Brain pericyte (primary cell): ENCODE measurements at regions not wholly inside any gene's neighbourhood (a gene's known extent, or its start where the extent isn't known, plus 50 kb on each side); places are given as distances from the start of the nearest gene placed in this dataset.
A peak's percentile ranks its signal among the peaks of the same experiment; 100 is the strongest.

Source experiments
- DNase-seq: peaks from one replicate; pipeline ENCODE4 v3.0.0-alpha.2; 2012; ENCODE audit warnings: low read depth, low spot score

DNA sequence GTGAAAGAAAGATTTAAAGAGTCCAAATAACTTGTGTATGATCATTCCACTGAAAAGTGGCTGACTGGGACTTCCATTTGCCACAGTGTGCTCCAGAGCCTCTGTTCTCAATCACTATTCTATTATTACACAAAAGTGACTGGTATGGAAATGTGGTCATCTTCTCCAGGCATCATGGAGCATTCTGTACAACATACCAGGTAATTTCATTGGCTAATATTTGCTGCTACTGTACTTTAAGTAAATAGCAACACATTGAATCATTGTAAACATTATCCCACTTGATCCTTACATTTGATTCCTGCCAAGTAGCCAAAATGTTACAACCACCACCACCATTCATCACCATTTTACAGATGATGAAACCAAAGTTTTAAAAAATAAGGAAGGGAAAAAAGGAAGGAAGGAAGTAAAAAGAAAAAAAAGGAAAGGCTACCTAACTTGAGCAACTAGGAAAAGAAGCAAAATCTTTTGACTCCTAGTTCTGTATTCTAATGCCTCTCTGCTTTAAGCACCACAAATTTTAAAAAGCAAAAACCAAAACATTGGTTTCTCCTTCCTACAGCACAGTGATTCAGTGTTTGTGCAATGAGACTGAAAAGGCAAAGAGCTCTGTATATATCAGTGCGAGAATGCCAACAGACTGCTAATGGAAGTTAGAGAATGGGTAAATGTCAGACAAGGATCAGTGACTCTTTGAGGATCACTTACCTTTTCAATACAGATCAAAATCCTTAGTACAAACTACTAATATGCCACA lies 361.4 kb upstream of the PTBP2 start:
- DNase-seq: no peak

DNA sequence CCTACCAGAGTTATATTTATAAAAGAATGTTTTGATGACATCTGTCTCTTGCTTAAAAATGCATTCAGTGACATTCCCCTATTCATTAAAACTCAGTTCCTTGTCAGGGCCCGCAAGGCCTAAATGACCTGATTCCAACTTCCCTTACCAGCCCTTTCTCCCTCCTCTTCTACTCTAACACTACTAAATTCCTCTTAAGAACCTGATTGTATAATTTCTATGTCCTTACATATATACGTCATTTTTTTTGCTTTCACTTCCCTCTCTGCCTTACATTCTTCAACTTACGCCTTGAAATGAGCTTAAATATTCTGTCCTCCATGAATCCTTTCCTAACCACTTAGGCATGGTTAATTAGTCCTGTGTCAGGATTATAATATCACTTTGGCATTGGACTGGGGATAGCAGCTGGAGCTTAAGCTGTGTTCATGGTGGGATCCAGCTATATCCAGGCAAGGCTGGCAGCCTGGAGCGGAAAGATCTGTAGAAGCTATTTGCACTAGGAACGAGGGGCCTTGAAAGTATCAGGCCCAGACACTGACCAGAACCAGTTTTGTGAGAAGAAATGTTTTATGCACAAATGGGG lies 360.2 kb upstream of the PTBP2 start:
- DNase-seq: no peak

DNA sequence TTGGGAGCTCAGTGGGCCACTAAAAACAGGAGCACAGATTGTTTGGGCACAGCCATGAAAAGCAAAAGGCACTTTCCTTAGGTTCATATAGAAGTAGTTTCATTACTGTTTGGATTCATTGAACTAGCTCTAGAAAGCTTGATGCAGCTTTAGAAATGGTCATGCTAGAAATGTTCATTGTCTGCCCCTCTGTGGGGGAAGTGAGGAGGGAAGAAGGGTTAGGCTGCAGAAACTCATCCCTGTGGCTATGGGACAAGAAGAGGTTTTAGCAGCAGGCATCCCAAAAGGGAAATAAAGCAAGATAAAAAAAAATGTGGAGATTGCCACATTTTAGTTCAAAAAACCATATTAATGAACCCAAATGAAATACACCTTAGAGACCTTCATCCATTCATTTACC lies 359.6 kb upstream of the PTBP2 start:
- no peak for DNase-seq

DNA sequence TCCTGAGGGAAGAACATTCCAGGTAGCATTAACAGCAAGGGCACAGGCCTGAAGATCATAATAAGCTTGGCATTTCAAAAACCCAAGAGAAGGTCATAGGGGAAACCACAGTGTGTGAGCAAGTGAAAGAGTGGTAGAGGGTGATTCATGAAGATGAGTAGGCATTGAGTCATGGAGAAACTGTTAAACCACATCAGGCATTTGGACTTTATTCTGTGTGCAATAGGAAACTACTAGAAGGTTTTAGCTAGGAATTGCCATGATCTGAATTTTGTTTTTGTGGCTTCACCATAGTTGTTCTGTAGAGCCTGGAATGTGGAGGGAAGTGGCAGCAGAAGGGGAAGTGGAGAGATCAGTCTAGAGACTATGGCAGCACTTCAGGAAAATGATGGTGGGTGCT lies 359.0 kb upstream of the PTBP2 start:
- DNase-seq: peak; percentile 80

DNA sequence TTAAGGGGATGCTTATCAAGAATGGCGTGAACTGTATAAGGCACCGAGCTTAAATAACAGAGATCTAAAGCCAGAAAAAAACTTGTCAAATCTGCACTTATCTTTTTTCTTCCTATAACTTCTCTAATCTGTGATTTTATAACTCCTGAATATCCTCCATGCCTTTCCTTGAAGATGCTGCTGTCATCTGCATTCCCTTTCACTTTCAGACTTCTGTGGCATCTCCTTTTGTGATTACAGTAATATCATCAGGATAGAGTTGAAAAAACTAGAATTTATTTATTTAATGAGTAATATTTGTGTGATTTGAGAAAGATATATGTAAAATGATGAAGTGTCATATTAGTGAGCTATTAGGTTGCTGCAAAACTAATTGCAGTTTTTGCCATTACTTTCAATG lies 357.8 kb upstream of the PTBP2 start:
- no peak for DNase-seq

DNA sequence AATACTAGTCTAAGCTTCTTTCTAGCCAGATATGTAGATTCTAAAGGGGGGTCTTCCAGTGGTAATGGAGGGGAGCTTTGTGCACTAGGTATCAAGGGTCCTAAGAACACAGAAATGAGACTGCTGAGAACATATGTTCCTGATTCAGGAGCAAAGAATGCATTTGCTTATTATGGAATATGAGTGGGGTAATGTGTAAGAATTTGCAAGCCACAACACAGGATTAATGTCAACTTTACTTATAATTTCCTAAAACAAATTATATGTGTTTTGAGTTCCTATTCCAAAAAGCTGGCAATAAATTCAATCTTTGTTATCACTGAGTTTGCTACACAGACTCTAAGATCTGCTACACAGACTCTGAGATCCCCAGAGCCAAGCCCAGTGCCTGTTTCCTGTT lies 357.0 kb upstream of the PTBP2 start:
- DNase-seq: no peak

DNA sequence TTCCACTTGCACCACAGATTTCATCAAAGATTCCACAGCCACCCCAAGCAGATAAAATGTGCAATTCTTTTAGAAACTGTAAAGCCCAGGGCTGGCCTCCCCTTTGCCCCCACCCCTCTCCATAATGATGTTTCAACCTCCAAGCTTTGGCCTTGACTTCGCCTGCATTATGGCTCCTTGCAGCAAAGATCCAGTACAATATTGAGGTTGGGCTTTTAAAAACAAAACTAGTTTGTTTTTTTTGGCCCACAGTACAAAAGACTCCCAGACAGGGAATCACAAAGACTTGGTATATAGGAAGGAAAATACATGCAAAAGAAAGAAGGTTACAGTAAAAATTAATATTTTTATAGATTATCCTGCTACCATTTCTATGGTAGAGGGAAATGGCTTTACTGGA lies 356.5 kb upstream of the PTBP2 start:
- DNase-seq: peak; percentile 52

DNA sequence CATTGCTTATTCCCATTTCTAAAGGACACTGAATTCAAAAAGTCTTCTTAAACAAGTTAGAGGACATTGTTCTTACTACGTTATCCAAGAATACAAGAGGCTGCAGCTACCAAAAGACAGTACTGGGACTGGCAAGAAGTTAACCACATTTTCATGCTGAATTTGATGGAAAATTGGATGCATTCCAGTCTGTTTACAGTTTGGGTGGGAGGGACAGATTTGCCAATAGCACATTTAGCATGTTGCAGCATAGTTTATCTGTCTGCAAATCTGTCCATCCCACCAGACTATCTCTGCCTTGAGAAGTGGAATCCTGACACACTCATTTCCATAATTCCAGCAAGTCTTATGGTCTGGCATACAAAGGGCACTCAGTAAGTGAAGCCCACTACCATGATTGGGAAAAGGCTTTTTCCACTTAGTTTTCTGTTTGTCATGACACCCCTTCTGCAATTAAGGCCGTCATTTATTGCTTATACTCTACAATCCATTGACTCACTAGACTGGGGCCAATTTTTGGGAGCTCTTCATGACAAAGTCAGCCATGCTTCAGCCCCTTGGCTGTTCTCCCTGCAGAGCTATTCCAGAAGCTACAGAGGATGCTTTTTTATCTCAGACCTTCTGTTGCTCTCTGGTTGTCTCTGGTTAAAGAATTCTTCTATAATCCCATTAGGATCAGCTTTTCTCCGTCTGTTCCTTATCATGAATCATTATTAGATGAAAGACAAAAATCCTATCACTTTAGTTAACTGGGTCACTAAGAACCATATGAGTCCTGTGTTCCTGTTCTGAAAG lies 355.8 kb upstream of the PTBP2 start:
- no peak for DNase-seq

DNA sequence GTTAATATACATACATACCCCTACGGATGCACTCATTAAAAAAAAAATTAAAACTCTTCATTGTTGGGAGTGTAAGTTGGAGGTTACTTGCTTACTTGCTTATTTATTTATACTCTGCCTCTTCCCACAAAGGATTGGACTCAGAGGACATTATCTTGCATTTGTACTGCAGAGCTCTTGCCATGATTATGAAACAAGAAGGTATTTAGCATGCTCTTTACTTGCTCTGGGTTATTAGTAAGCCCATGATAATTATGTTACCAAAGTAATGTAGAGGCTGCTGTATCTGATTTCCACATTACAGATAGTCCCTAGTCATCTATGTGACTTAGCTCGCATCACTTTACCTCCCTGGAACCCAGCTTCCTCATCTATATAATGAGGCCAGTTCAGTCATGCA lies 355.1 kb upstream of the PTBP2 start:
- DNase-seq: no peak

DNA sequence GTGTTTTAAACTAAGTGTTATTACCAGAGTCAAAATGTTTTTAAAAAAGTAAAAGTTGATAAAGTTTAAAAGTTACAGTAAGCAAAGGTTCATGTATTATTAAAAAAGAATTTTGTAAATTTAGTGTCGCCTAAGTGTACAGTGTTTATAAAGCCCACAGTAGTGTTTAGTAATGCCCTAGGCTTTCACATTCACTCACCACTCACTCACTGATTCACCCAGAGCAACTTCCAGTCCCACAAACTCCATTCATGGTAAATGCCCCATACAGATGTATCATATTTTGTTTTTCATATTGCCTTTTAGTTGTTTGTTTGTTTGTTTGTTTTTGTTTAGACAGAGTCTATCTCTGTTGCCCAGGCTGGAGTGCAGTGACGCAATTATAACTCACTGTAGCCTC lies 353.8 kb upstream of the PTBP2 start:
- DNase-seq: no peak

DNA sequence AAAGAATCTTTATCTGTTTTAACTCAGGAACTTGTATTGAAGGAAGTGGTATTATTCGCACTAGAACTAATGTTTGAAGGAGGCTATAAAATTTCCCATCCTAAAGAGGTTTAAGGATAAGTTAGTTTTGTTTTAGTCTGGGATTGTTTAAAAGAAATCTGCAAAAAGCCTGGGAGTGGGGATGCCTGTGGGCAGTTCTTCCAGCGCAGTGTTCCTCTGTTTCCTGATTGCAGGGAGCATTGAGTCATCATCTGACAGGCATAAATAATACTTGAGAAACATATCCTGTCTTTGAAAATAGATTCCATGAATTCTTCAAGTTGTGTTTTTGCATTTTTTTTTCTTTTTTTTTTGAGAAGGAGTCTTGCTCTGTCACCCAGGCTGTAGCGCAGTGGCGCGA lies 350.8 kb upstream of the PTBP2 start:
- DNase-seq: no peak

DNA sequence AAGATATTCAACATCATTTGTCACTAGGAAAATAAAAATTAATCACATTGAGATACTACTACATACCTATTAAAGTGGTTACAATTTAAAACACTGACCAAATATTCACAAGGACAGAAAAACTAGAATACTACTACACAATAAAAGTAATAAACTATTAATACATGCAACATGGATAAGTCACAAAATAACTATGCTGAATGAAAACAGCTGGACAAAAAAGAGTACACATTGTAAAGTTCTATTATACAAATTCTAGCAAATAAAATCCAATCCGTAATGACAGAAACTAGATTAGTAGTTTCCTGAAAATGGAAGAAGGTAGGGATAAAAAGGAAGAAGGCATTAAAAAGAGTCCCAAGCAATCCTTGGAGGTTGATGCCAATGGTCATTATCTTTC lies 348.7 kb upstream of the PTBP2 start:
- DNase-seq: no peak

DNA sequence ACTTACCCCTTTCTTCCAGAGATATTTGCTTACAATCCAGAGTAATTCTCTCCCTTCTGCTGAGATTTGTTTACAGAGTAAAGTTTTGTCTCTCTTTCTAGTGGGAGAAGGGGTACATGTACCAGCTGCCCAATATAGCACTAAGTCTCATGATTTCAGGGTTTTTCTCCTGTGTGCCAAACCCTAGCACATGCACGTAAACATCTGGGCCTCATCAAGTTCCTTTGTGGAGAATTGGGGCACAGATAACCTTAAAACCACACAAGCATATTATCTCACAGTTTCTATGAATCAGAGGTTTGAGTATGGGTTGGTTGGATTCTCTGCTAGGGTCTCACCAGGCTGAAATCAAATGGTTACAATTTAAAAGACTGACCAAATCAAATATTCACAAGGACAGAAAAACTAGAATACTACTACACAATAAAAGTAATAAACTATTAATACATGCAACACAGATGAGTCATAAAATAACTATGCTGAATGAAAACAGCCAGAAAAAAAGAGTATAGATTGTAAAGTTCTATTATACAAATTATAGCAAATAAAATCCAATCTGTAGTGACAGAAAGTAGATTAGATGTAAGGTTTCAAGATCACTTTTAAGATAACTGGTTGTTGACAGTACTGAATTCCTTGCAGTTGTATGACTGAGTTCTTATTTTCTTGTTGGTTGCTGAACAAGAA lies 347.4 kb upstream of the PTBP2 start:
- no peak for DNase-seq

DNA sequence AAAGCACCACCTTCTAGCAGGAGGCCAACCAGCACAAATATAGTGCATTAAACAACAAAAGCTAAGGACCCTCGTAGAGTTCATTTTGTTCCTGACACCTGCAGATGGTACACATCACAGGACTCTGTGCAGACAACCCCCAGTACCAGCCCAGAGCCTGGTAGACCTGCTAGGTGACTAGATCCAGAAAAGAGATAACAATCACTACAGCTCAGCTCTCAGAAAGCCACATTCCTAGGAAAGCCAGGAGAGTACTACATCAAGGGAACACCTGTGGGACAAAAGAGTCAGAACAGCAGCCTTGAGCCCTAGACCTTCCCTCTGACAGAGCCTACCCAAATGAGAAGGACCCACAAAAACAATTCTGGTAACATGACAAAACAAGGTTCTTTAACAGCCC lies 344.7 kb upstream of the PTBP2 start:
- DNase-seq: no peak

DNA sequence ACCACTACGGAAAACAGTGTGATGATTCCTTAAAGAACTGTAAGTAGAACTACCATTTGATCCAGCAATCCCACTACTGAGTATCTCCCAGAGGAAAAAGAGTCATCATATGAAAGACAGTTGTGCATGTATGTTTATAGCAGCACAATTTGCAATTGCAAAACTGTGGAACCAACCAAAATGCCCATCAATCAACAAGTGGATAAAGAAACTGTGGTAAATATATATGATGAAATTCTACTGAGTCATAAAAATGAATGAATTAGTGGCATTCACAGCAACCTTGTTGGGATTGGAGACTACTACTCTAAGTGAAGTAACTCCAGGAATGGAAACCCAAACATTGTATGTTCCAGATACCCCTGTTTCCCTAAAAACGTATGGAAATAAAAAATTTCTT lies 337.0 kb upstream of the PTBP2 start:
- no peak for DNase-seq

DNA sequence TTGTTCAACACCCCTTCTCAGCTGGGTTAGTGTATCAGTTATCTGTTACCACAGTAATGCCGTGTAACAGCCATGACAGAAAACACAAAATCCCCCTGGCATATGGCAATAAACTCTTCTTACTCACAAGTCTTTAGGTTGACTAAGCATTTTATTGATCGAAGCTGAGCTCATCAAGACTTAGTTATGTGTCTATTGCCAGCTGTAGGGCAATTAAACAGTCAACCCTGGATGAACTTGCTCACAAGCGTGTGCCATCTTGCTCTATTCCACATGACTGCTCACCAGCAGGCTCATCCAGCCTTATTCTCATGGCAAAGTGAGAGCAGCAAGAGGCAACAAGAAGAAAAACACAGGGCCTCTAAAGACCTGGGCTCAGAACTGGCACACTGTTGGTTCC lies 333.8 kb upstream of the PTBP2 start:
- DNase-seq: no peak

DNA sequence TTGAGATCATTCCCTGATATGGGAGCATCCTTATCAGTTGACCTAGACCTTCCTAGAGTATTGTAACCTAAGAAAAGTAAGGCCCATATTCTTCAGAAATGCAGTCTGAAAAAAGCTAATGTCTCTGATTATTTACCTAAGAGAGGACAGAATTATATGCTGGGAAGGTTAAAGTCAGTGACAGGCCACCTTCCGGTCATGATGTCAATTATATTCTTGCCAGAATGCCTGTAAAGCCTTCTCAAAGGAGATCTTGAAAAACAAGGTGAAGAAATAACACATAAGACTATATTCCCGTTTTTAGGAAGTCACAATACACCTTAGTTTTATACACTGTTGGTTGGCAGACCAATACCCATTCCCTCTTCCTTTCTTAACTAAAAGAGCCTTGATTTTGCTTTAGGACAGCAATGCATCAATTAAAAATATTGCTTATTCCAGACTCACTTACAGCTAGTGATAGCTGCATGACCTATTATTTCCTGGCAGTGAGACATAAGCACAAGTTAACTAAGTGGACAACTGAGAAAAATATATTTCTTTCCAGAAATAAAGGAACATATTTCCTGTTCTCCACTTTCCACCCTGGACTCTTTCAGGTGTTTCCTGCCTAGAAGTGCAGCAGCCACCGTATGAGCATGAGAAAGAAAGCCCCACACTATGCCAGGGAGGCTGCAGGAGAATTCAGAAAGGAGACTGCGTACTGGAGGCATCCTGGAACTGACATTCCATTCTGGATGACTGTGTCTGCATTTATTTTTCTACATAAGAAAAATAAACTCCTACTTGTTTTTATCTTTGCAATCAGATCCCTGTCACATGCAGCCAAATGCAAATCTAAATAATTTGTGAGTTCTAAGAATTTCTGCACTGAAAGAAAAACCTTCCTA lies 332.9 kb upstream of the PTBP2 start:
- DNase-seq: no peak

DNA sequence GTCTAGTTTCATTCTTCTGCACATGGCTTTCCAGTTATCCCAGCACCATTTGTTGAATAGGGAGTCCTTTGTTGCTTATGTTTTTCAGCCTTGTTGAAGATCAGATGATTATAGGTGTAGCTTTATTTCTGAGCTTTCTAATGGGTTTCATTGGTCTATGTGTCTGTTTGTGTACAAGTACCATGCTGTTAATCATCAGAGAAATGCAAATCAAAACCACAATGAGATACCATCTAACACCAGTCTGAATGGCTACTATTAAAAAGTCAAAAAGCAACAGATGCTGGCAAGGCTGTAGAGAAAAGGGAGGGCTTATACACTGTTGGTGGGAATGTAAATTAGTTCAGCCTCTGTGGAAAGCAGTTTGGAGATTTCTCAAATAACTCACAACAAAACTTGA lies 321.5 kb upstream of the PTBP2 start:
- no peak for DNase-seq

DNA sequence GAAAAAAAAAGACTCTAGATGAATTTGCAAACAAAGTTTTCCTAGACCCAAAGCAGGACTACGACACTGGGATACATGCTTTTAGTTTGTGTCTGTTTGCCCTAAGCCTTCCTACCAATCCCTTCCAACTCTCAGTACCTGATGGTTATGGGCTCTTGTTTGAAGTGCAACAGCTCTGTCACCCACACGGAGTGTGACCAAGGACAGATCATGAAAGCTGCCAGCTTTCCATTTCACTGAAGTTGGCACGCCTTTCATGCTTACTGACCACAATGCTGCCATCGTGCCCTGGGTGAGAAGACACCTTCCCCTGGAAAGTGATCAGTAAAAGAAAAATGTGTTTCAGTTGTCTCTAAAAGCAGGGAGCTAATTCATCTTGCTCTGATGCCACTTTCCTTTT lies 312.5 kb upstream of the PTBP2 start:
- no peak for DNase-seq

DNA sequence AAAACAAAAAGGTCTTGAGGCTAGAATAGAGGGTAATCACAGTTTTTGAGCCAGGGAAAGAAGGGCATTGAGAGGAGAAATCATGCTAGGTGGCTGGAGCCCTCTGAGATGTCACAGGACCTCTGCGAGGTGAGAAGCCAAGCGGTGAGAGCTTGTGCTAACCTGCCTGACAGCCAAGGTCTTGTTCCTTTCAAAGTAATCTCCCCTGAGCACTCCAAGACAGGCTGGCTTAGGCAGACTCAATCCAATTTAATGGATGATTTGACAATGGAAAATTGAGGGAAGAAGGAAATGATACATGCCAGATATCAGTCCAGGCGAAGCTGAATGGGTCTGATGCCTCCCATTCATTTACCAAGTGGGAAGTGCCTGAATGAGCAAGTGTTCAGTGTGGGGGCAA lies 311.9 kb upstream of the PTBP2 start:
- DNase-seq: no peak

DNA sequence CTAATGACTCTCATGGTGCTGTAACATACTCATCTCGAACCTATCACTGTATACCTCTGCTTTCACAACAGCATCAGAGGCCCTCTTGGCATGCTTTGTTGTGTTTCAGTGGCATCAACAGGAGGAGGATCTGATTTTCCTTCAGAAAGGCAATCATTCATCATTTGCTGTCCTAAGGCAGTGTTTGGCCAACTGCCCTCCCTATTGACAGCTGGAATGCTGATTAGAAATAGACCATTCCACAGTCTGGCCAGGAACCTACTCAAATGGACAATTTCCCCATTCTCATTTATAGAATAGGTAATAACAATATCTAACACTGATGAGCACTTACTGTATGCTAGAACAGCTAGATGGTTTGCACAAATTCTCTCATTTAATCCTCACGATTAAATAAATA lies 310.6 kb upstream of the PTBP2 start:
- no peak for DNase-seq
